RWPE1 (cell line): ENCODE measurements at regions not wholly inside any gene's neighbourhood (a gene's known extent, or its start where the extent isn't known, plus 50 kb on each side); places are given as distances from the start of the nearest gene placed in this dataset.

Experiments used
- CTCF ChIA-PET: fragments of 350-600 bp; sonication (Branson Sonifier 250); formaldehyde crosslinking; extraction: SDS; loops from one replicate; lab custom pipeline; 2021; lab: Yijun Ruan, JAX
- POLR2A ChIA-PET: fragments of 400-600 bp; formaldehyde crosslinking; extraction: SDS; loops from one replicate; lab custom pipeline; 2020; ENCODE audit warnings: antibody characterized with exemption; ENCODE audit not compliant: low non-redundant PET; lab: Yijun Ruan, JAX
- DNase-seq: peaks from one replicate; pipeline ENCODE4 v3.0.0; 2012; ENCODE audit warnings: low spot score
- H3K27ac ChIP-seq: fragments of 450-650 bp; 2 replicates; pipeline ENCODE4 v1.5.1; 2017
- TF ChIP-seq, protein P1 (sequence below): fragments of 450-650 bp; conservative IDR thresholded peaks from 2 replicates; pipeline ENCODE4 v1.5.1; 2017; ENCODE audit warnings: low read depth, mild to moderate bottlenecking

DNA sequence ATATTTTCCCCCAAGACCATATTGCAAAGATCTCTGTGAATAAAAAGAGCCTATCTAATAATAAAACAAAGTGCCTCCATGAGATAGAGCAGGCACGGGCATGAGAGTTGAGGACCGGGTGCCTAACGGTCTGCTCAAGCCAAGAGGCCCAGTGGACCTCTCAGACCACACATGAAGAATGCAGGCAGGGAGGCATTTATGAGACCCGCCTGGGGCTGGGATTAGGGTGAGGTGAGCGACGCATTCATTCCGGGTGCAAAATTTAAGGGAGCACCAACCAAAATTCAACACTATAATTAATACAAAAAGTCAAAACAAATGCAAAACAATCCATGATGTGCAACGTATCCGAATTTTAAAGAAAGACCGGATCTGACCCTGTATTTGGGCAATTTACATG lies 108.5 kb downstream of the MAF start:
- no peak overlapping the region for H3K27ac ChIP-seq

DNA sequence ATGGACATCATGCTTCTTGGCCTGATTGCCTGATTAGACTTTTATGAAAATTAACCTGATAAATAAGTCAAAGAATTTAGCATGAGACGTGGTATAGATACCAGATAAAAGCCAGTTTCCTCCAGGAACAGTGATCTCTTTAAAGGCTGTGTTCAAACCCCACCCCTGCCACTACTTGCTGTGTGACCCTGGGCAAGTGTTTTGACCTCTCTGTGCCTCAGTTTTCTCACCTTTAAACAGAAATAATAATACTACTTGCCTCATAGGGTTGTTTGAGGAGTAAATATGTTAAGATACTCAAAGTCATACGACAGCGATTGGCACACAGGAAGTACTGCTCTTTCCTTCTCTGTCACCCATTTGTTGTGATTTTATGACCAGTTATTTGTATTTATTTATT lies 115.5 kb downstream of the MAF start:
- ChIA-PET POLR2A (no interaction called here), CTCF (no interaction called here)
- TF ChIP-seq, protein P1, sequence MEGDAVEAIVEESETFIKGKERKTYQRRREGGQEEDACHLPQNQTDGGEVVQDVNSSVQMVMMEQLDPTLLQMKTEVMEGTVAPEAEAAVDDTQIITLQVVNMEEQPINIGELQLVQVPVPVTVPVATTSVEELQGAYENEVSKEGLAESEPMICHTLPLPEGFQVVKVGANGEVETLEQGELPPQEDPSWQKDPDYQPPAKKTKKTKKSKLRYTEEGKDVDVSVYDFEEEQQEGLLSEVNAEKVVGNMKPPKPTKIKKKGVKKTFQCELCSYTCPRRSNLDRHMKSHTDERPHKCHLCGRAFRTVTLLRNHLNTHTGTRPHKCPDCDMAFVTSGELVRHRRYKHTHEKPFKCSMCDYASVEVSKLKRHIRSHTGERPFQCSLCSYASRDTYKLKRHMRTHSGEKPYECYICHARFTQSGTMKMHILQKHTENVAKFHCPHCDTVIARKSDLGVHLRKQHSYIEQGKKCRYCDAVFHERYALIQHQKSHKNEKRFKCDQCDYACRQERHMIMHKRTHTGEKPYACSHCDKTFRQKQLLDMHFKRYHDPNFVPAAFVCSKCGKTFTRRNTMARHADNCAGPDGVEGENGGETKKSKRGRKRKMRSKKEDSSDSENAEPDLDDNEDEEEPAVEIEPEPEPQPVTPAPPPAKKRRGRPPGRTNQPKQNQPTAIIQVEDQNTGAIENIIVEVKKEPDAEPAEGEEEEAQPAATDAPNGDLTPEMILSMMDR, result no peak
- no peak overlapping the region for H3K27ac ChIP-seq
- DNase-seq, result no peak

More for the DNA sequence above, 108.5 kb downstream of the MAF start:
- ChIA-PET CTCF (no interaction called here), POLR2A (no interaction called here)
- TF ChIP-seq, protein P1, result no peak
- no peak for DNase-seq

DNA sequence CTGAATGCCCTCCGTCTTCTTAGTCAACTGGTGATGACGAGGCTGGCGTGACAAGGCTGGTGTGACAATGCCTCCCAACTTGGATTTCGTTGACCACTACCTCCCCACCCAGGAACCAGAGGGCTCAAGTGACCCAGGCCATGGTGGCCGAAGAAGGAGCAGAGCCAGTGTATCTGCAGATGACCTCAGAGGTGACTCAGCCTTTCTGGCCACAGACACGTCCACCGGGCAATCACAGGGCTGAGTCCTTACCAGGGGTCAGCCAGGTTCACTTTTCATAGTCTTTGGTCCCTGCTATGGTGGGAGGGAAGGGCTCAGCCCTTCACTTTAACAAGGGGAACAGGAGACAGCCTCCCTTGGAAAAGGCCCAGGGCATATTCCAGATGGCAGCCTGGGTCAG lies 116.3 kb downstream of the MAF start:
- ChIA-PET POLR2A (no interaction called here), CTCF (interaction anchor here (0.6 kb wide), 1 partner anchor 28 kb away, joined by 3 read pairs; no protein-coding TSS in a partner anchor)
- TF ChIP-seq, protein P1, result no peak
- no peak for DNase-seq
- no peak overlapping the region for H3K27ac ChIP-seq

DNA sequence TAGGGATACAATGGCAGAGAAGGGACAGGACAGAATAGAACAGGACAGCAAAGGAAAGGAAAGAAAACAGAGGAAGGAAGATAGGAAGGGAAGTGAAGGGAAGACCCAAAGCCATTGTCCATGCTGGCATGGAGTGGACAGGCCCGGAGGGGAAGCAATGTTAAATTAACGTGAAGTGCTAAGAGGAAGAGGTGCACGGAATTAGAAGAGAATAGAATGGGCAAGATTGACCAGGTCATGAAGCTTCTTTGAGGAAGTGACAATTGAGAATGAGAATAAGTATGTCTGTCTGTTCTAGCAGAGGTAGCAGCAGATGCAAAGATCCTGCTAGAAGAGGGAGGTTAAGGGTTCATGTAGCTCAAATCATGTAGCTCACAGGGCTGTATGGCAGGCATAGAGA lies 117.2 kb downstream of the MAF start:
- CTCF ChIA-PET, result no interaction called here
- H3K27ac ChIP-seq, result no peak overlapping the region
- TF ChIP-seq, protein P1, result no peak
- DNase-seq, result no peak
- POLR2A ChIA-PET, result no interaction called here

DNA sequence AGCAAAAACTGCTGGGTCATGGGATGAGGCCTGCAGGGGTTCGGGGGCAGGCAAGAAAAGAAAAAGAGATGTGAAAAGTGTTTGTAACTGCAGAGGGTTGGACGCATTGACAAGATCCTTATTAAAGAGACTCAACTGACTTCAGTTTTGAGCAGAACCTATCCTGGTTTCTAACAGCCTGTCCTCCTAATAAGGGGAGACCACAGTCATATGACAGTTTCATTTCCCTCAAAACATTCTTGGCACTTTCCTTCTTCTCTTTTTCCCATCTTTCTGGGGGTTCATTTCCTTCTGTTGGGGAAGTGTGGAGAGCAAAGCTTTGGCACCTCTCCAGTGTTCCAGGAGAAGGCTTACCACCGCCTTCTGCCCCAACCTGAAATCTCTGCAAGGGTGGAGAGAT lies 118.5 kb downstream of the MAF start:
- POLR2A ChIA-PET, result no interaction called here
- DNase-seq, result no peak
- CTCF ChIA-PET, result no interaction called here

DNA sequence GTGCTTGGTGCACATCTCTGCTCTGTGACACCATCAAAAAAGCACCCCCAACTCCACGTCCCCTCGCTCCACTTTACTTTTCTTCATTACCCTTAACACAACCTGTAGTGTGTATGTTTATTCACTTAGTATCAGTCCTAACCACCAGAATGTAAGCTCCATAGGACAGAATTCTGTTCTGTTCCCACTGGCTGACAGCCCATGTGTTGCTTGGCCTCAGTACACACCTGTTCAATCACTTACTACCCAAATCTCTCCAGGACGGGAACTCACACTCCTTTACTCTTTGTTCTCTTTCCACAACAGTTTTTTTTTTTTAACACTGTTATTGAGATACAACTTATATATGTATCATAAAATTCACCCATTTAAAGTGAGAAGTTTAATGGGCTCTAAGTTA lies 119.6 kb downstream of the MAF start:
- ChIA-PET CTCF (no interaction called here), POLR2A (no interaction called here)
- TF ChIP-seq, protein P1, result no peak
- DNase-seq, result no peak
- H3K27ac ChIP-seq, result no peak overlapping the region

More for the DNA sequence above, 118.5 kb downstream of the MAF start:
- no peak overlapping the region for H3K27ac ChIP-seq
- TF ChIP-seq, protein P1, result no peak

DNA sequence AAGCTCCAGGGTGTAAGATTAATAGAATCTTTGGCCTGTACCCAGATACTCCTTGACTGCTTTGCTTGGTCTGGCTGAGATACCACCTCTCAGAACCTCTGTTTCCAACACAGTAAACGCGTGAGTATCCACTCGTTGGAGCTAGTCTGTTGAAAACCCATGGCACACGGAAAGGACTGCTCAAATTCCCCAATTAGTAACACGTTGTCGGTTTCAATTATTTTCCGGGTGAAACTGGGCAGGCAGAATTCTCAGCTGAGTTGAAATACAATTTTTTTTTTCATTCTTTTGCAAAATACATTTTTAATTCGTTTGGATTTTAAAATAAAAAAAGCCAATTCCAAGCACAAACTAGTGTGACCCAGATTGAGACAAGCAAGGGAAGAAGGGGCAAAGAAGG lies 120.5 kb downstream of the MAF start:
- no peak overlapping the region for H3K27ac ChIP-seq
- ChIA-PET CTCF (no interaction called here), POLR2A (no interaction called here)
- no peak for DNase-seq
- TF ChIP-seq, protein P1, result no peak
